ENCODE measurements at regions not wholly inside any gene's neighbourhood (a gene's known extent, or its start where the extent isn't known, plus 50 kb on each side); places are given as distances from the start of the nearest gene placed in this dataset.

GRCh38 chr18:45342653-45343052 is 272.6 kb upstream of the SLC14A2 start:
- TF ChIP-seq POLR2A (IDR thresholded peaks at IDR 0.05), result no peak
- TF ChIP-seq, protein P1, sequence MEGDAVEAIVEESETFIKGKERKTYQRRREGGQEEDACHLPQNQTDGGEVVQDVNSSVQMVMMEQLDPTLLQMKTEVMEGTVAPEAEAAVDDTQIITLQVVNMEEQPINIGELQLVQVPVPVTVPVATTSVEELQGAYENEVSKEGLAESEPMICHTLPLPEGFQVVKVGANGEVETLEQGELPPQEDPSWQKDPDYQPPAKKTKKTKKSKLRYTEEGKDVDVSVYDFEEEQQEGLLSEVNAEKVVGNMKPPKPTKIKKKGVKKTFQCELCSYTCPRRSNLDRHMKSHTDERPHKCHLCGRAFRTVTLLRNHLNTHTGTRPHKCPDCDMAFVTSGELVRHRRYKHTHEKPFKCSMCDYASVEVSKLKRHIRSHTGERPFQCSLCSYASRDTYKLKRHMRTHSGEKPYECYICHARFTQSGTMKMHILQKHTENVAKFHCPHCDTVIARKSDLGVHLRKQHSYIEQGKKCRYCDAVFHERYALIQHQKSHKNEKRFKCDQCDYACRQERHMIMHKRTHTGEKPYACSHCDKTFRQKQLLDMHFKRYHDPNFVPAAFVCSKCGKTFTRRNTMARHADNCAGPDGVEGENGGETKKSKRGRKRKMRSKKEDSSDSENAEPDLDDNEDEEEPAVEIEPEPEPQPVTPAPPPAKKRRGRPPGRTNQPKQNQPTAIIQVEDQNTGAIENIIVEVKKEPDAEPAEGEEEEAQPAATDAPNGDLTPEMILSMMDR (IDR thresholded peaks at IDR 0.05), result no peak
